HG02642 (cell line): ENCODE measurements at regions not wholly inside any gene's neighbourhood (a gene's known extent, or its start where the extent isn't known, plus 50 kb on each side); places are given as distances from the start of the nearest gene placed in this dataset.
"Not testable (repeated sequence)": the region's sequence is repeated elsewhere in the genome, so short reads cannot be mapped to it uniquely, and the experiment has no call there.

Experiments
- ATAC-seq: cut with Tn5 transposase; IDR thresholded peaks from one replicate; pipeline ENCODE4 v1.9.1; 2021; ENCODE audit warnings: mild to moderate bottlenecking; ENCODE audit not compliant: unreplicated experiment, poor library complexity

- no peak for ATAC-seq
Measured at GRCh38 chr7:68030530-68030929, 1033.9 kb downstream of the TYW1 start.

DNA sequence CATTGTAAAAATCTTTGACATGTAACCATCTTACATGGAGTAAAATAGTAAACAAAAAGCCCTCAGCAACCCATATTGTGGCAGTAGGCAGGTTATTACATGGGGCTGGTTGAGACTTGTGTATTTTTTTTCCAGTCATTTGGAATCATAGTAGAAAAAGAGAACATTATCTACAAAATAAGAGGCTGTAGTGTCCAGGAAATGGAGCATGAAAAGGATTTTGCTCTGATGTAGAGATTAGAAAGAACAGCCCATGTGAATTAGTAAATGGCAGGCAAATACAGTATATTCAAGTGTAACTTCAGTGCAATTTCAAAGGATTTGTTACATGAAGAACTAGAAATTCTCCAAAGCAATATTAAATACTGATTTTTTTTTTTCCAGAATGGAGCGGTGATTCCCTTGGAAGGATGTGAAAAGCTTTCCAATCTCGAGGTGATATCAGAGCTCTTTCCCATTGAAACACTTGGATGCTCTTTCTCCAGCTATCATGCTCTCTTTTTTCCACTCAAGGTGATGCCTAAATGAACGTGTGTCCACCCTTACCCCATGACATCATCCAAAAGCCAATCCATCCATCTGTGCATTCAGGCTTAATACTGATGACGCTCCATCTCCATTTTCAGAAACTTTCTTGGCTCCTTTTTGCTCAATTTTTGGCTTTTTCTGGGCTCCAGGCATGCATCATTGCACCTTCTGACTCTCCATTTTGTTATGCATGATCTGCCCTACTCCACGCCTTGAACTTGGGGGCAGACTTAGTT lies 1034.7 kb downstream of the TYW1 start:
- ATAC-seq = no peak

DNA sequence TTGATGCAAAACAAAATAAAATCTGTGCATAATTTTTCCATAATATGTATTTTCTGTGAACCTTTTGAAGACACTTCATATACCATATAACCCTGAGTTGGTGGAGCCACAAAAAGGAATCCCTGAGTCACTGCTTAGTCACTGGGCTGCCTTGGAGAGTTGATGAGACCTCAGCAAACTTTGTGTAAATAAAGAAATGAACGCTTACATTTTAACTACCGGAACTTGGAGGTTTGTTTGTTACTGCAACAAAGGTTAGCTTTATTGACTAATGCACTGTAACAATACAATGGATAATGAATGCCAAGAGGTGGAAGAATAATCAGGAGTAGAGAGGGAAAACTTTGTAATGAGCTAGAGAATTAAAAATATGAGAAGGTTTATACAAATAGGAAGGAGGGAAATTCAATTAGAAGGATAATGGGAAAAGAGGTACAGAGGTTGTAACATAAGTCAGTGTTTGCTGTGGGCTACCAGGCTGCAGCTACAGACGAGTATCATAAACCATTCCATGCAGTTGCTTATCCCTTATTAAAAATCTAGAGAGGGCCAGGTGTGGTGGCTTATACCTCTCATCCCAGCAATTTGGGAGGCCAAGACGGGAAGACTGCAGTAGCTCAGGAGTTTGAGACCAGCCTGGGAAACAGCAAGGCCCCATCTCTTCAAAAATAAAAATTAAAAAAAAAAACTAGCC lies 1042.1 kb downstream of the TYW1 start:
- ATAC-seq = no peak

GRCh38 chr7:68041554-68041953 lies 1044.9 kb downstream of the TYW1 start:
- ATAC-seq = no peak

DNA sequence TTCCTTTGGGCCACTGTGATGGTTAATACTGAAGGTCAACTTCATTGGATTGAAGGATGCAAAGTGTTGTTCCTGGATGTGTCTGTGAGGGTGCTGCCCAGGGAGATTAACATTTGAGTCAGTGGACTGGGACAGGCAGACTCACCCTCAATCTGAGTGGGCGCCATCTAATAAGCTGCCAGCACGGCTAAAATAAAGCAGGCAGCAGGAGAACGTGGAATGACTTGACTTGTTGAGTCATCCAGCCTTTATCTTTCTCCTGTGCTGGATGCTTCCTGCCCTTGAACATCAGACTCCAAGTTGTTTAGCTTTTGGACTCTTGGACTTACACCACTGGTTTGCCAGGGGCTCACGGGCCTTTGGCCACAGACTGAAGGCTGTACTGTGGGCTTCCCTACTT lies 1046.9 kb downstream of the TYW1 start:
- no peak for ATAC-seq

- ATAC-seq = no peak
Measured at GRCh38 chr7:68050627-68051026, 1054.0 kb downstream of the TYW1 start.

DNA sequence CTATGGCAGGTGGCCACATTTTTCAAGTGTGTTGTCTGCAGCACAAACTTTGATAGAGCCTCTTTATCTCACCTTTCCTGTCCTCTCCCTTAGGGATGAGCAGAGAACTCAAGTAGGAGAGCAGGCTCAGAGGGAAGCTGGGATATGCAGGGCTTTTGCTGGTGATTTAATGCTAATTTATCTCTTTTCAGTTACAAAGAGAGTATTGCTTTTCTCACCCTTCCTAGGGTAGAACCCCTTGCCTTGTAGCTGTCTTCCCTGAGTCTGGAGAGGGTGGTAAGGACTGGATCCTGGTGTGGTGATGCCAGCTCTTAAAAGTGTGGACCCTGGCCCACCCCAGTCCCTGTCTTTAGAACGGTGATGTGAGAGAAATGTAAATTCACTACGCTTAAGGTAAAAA lies 1061.4 kb downstream of the TYW1 start:
- ATAC-seq = no peak

GRCh38 chr7:68063171-68063570 lies 1066.5 kb downstream of the TYW1 start:
- ATAC-seq = no peak

DNA sequence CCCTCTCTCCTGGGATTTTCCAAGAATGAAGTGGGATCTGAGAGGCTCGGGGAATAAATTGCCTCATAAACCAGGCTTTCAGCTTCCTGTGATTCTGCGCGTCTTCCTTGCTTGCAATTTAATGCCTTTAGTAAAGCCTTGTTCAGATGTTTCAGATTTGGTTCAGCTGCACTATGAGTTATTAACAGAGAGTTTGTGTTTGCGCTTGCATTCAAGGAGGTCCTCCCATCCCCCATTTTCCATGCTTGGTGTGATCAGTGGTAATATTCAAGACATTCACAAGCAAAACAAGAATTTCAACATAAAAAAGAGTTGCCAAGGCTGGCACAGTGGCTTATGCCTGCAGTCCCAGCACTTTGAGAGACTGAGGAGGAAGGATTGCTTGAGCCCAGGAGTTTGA lies 1068.9 kb downstream of the TYW1 start:
- no peak for ATAC-seq

DNA sequence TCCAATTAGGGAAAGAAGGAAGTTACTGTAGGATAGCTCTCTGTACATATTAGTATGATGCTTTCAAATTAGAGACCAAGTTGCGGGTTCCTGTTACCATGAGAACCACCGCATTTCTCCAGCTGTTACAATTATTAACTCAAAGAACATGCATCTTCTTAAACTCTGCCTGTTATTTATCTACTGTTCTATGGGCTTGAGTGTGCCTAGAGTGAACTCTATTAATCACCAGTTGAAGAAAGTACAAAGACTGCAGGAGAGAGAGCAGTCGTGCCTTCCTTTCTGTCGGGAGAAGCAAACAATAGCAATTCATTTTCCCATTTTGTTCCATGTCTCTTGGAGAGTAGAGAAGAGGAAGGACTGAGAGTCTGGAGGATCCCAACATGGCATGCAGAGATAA lies 1071.2 kb downstream of the TYW1 start:
- no peak for ATAC-seq

- ATAC-seq = no peak
Measured at GRCh38 chr7:68070992-68071391, 1074.4 kb downstream of the TYW1 start.

DNA sequence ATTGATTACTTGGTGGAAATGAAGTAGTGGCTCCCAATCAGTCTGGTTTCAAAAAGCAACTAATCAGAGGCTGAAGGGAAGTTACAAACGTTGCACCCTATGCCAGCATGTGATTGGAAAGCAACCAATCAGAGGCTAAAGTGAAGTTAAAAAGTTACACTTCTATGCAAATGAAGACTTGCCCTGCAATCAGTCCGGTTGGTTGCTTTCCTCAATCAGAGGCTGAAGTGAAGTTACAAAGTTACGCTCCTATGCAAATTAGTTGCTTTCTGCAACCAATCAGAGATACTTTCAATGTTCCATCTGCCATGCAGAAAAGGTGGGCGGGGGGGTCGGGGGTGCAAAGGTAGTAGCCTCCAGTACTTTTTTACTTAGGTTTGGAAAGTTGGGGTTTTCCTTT lies 1077.1 kb downstream of the TYW1 start:
- ATAC-seq = no peak

- no peak for ATAC-seq
Measured at GRCh38 chr7:68074242-68074641, 1077.6 kb downstream of the TYW1 start.

GRCh38 chr7:68078157-68078710 lies 1081.6 kb downstream of the TYW1 start:
- no peak for ATAC-seq

- not testable (repeated sequence) for ATAC-seq
Measured at GRCh38 chr7:68082066-68082960, 1085.7 kb downstream of the TYW1 start.

GRCh38 chr7:68082961-68083657 lies 1086.5 kb downstream of the TYW1 start:
- ATAC-seq = not testable (repeated sequence)

- ATAC-seq = no peak
Measured at GRCh38 chr7:68087401-68087800, 1090.8 kb downstream of the TYW1 start.

GRCh38 chr7:68088879-68089278 lies 1092.2 kb downstream of the TYW1 start:
- ATAC-seq = no peak

- not testable (repeated sequence) for ATAC-seq
Measured at GRCh38 chr7:68090256-68090655, 1093.6 kb downstream of the TYW1 start.

DNA sequence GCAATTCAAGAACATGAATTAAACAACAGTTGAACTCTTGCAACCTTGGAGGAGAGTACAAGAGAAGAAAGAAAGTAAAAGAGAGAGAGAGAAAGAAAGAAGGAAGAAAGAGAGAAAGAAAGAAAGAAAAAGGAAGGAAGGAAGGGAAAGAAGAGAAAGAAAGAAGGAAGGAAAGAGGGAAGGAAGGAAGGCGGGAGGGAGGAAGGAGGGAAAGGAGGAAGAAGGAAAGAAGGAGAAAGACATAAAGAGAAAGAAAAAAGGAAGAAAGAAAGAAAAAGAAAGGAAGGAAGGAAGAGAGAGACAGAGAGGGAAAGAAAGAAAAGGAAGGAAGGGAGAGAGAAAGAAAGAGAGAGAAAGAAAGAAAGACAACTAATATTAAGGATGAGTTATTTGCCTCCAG lies 1106.7 kb downstream of the TYW1 start:
- ATAC-seq = no peak
